HepG2 (cell line): ENCODE measurements at regions not wholly inside any gene's neighbourhood (a gene's known extent, or its start where the extent isn't known, plus 50 kb on each side); places are given as distances from the start of the nearest gene placed in this dataset.

Experiments
- ATAC-seq: fragments of 200-7000 bp; cut with Tn5 transposase; 3 replicates; pipeline ENCODE4 v1.9.1; 2020; ENCODE audit warnings: mild to moderate bottlenecking, moderate library complexity
- BruUV-seq: library from RNA; stranded (reverse); fragments of 400-500 nt; replicated peaks from 2 replicates; lab custom pipeline; 2021; lab: Mats Ljungman, UMichigan
- CTCF ChIA-PET: fragments of 300-600 bp; formaldehyde crosslinking; extraction: SDS; loops from one replicate; lab custom pipeline; 2021; ENCODE audit warnings: low total read pairs, inconsistent platforms, low intra/inter-chr PET ratio; lab: Yijun Ruan, JAX
- POLR2A ChIA-PET: fragments of 350-600 bp; sonication (Branson Sonifier 250); formaldehyde crosslinking; loops from one replicate; lab custom pipeline; 2020; ENCODE audit warnings: antibody characterized with exemption, inconsistent platforms; lab: Yijun Ruan, JAX
- DNase-seq: peaks from one replicate; pipeline ENCODE4 v3.0.0-alpha.2; 2015; ENCODE audit warnings: low spot score
- FAIRE-seq: peaks from 3 replicates; lab custom pipeline; 2011; peaks lifted over from hg19 to GRCh38; lab: Jason Lieb, UNC
- H2AFZ ChIP-seq: one replicate; pipeline ENCODE4 v1.6.1; 2011; ENCODE audit warnings: low read length, inconsistent platforms
- H3K27ac ChIP-seq: fragments of 300-600 bp; 3 replicates; pipeline ENCODE4 v1.8.0; 2011; ENCODE audit warnings: mixed run types, mild to moderate bottlenecking, mixed read lengths, low read length, inconsistent platforms; ENCODE audit not compliant: insufficient read depth; ENCODE audit errors: extremely low read length
- H3K27me3 ChIP-seq, 2 experiments: fragments of 200-600 bp in 1 of 2; 2 replicates in 1 of 2; 3 replicates in 1 of 2; pipeline versions ENCODE4 v1.6.0 to v1.8.0; 2011; ENCODE audit warnings: low read length in 2 of 2, mild to moderate bottlenecking in 2 of 2, moderate library complexity in 2 of 2, inconsistent platforms in 1 of 2; ENCODE audit not compliant: insufficient read depth in 2 of 2, control insufficient read depth in 1 of 2
- H3K36me3 ChIP-seq, 2 experiments: fragments of 200-600 bp in 1 of 2; replicated peaks in 1 of 2; 2 replicates in 1 of 2; 3 replicates in 1 of 2; pipeline versions ENCODE4 v1.5.1 to v1.8.0; 2011; ENCODE audit warnings: low read length in 2 of 2, inconsistent platforms in 1 of 2; ENCODE audit not compliant: insufficient read depth in 2 of 2, control insufficient read depth in 1 of 2
- H3K4me1 ChIP-seq: 2 replicates; pipeline ENCODE4 v1.5.1; 2012; ENCODE audit warnings: low read length, inconsistent platforms; ENCODE audit not compliant: insufficient read depth
- H3K4me2 ChIP-seq: 2 replicates; pipeline ENCODE4 v1.6.0; 2011; ENCODE audit warnings: low read depth, low read length, inconsistent platforms
- H3K4me3 ChIP-seq, 3 experiments: fragments of 200-600 bp in 1 of 3; sonication (generic), shearing (Covaris generic) in 1 of 3; replicated peaks in 1 of 3; 2 replicates each; pipeline ENCODE4 v1.5.1; 2011 to 2016; ENCODE audit warnings: low read length in 3 of 3, inconsistent platforms in 2 of 3, low read depth in 2 of 3, mild to moderate bottlenecking in 2 of 3, control low read depth in 1 of 3, mixed read lengths in 1 of 3; ENCODE audit not compliant: insufficient read depth in 1 of 3
- H3K79me2 ChIP-seq: one replicate; pipeline ENCODE4 v1.6.1; 2011; ENCODE audit warnings: low read length, inconsistent platforms; ENCODE audit not compliant: insufficient read depth
- H3K9ac ChIP-seq: 2 replicates; pipeline ENCODE4 v1.6.0; 2011; ENCODE audit warnings: mild to moderate bottlenecking, low read depth, low read length, inconsistent platforms; ENCODE audit not compliant: insufficient read depth
- H3K9me3 ChIP-seq: 2 replicates; pipeline ENCODE4 v1.5.1; 2012; ENCODE audit warnings: mild to moderate bottlenecking, low read length
- H4K20me1 ChIP-seq: 2 replicates; pipeline ENCODE4 v1.6.0; 2011; ENCODE audit warnings: inconsistent platforms, mild to moderate bottlenecking, low read length, moderate library complexity; ENCODE audit not compliant: insufficient read depth
- MAFF ChIP-seq: IDR thresholded peaks from 2 replicates; pipeline ENCODE4 v1.6.1; 2011; ENCODE audit warnings: low read depth, low read length, improper control_type of control experiment
- MAFK ChIP-seq, 2 experiments: IDR thresholded peaks in 1 of 2; conservative IDR thresholded peaks in 1 of 2; 2 replicates each; pipeline ENCODE4 v1.6.1; 2011; ENCODE audit warnings: improper control_type of control experiment in 2 of 2, low read length in 2 of 2
- ZNF20 ChIP-seq: sonication (generic); formaldehyde crosslinking; IDR thresholded peaks from 2 replicates; pipeline ENCODE4 v1.4.0; 2020; ENCODE audit warnings: mild to moderate bottlenecking, moderate library complexity, missing genetic modification reagents
- ZNF33B ChIP-seq: sonication (generic); formaldehyde crosslinking; IDR thresholded peaks from 2 replicates; pipeline ENCODE4 v1.5.1; 2020; ENCODE audit warnings: mild to moderate bottlenecking, missing genetic modification reagents
- ZNF598 ChIP-seq: sonication (generic); formaldehyde crosslinking; IDR thresholded peaks from 2 replicates; pipeline ENCODE4 v1.5.1; 2020; ENCODE audit warnings: mild to moderate bottlenecking, missing genetic modification reagents, borderline replicate concordance
- WGBS: methylation state at CpG from one replicate; pipeline ENCODE4 v1.1.6; 2017; ENCODE audit warnings: low lambda C conversion rate; 5-methylcytosine and 5-hydroxymethylcytosine counted together
- in situ Hi-C: cut with HindIII; loops from 2 replicates; pipeline ENCODE4 v1.10.0; 2017; ENCODE audit warnings: low pct_unique_long_range_greater_than_20kb; ENCODE audit not compliant: extremely low pct_ligation_motif_present
- intact Hi-C: fragments of 100-400 bp; cut with micrococcal nuclease; formaldehyde crosslinking; loops from one replicate; pipeline ENCODE4 v1.10.0; 2022; ENCODE audit not compliant: unreplicated experiment

- H3K79me2 ChIP-seq = no peaks in the 10 kb centered on the region
- H3K27me3 ChIP-seq = no peaks in the 10 kb centered on the region
- DNase-seq (no peak), ATAC-seq (no peak), FAIRE-seq (no peak)
- intact Hi-C loops (no loop called here), in situ Hi-C loops (no loop called here)
- no peaks in the 10 kb centered on the region for H4K20me1 ChIP-seq
- CTCF ChIA-PET = no interaction called here
- no peaks in the 10 kb centered on the region for H3K4me1 ChIP-seq
- POLR2A ChIA-PET = no interaction called here
- no peak overlapping the region for H3K4me2 ChIP-seq
- H3K36me3 ChIP-seq = no peaks in the 10 kb centered on the region
- H3K9me3 ChIP-seq = peaks cover 48% of the 10 kb centered on the region
- no peak overlapping the region for H3K4me3 ChIP-seq
- H3K27ac ChIP-seq = no peak overlapping the region
- H3K9ac ChIP-seq = no peak overlapping the region
- no peak overlapping the region for H2AFZ ChIP-seq
- TF ChIP-seq ZNF598 (CRISPR knock-in tag) (no peak), ZNF20 (no peak)
- no TSS peak for BruUV-seq
Measured at GRCh38 chr17:71170070-71170469, 950.8 kb upstream of the SOX9 start.

DNA sequence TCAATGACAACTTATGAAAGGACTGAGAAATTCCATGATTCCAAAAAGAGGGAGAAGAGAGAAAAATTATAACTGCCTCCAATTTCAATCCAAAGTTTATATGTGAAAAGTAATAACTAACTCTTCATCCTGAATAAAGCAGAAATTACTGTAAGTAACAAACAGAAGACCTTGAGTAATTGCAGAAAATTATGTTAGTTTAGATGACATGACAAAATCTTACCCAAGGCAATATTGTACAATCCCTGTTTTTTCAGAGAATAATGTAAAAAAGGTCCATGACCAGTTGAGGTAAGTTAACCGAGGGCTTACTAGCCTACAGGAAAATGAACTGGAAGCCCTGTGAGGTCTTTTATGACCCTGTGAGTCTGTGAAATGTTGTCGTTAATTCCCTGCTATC, 949.5 kb upstream of the SOX9 start:
- FAIRE-seq (no peak), ATAC-seq (no peak), DNase-seq (no peak)
- Histone ChIP-seq H3K79me2 (no peaks in the 10 kb centered on the region), H2AFZ (no peak overlapping the region), H3K9me3 (peaks cover 55% of the 10 kb centered on the region), H3K36me3 (no peaks in the 10 kb centered on the region), H3K27ac (no peak overlapping the region), H3K9ac (no peak overlapping the region), H3K27me3 (no peaks in the 10 kb centered on the region), H3K4me2 (no peak overlapping the region), H3K4me1 (no peaks in the 10 kb centered on the region), H3K4me3 (no peak overlapping the region), H4K20me1 (no peaks in the 10 kb centered on the region)
- intact Hi-C loops = no loop called here
- TF ChIP-seq ZNF33B (CRISPR knock-in tag) = no peak
- peak; percentile 23; the same call in 1 of the 2 replicates for TF ChIP-seq MAFF
- TF ChIP-seq MAFK (conservative IDR thresholded peaks at IDR 0.05 in 1 of 2, IDR thresholded peaks at IDR 0.05 in 1 of 2; ENCODE audit: low read length in 2 of 2) = peak; percentile 22 to 64; a peak in 3 of 4 replicates
- in situ Hi-C loops = no loop called here
- POLR2A ChIA-PET = no interaction called here
- no TSS peak for BruUV-seq
- CTCF ChIA-PET = no interaction called here
- 57% methylated on average over 2 of the region's 2 CpGs for WGBS
